Peyer's patch (tissue), 4 donors: ENCODE measurements at regions not wholly inside any gene's neighbourhood (a gene's known extent, or its start where the extent isn't known, plus 50 kb on each side); places are given as distances from the start of the nearest gene placed in this dataset.

Experiments
- DNase-seq, 3 donors: peaks; one replicate each; pipeline ENCODE4 v3.0.0-alpha.2; 2017 to 2019
- H3K27ac ChIP-seq, 4 donors: fragments of 200-600 bp; sonication (generic); one replicate each; pipeline ENCODE4 v1.5.1; 2016 to 2019
- H3K27me3 ChIP-seq, 2 donors: fragments of 200-600 bp; sonication (generic); one replicate each; pipeline ENCODE4 v1.5.1; 2019
- H3K36me3 ChIP-seq, 3 donors: fragments of 200-600 bp; sonication (generic); one replicate each; pipeline ENCODE4 v1.5.1; 2016 to 2019
- H3K4me1 ChIP-seq, 4 donors: fragments of 200-600 bp; sonication (generic); one replicate each; pipeline ENCODE4 v1.5.1; 2016 to 2019
- H3K4me3 ChIP-seq, 4 donors: fragments of 200-600 bp; sonication (generic); 1 replicate in 3 of 4; 2 replicates in 1 of 4; pipeline ENCODE4 v1.5.1; 2016 to 2019; ENCODE audit warnings: mild to moderate bottlenecking in 1 of 4
- H3K9me3 ChIP-seq, 4 donors: fragments of 200-600 bp; sonication (generic); one replicate each; pipeline ENCODE4 v1.5.1; 2016 to 2019; ENCODE audit warnings: mild to moderate bottlenecking in 1 of 4
- CTCF ChIP-seq, 6 experiments: fragments of 450-650 bp in 4 of 6; fragments of 200-600 bp in 2 of 6; sonication (generic) in 1 of 6; IDR thresholded peaks; one replicate each; pipeline ENCODE4 v1.5.1; 2017 to 2019; ENCODE audit warnings: antibody characterized with exemption in 6 of 6, mild to moderate bottlenecking in 3 of 6, moderate library complexity in 1 of 6
- POLR2A ChIP-seq, 2 donors: fragments of 450-650 bp; IDR thresholded peaks; one replicate each; pipeline ENCODE4 v1.5.1; 2017; ENCODE audit warnings: antibody characterized with exemption in 2 of 2, mild to moderate bottlenecking in 2 of 2, moderate library complexity in 2 of 2

DNA sequence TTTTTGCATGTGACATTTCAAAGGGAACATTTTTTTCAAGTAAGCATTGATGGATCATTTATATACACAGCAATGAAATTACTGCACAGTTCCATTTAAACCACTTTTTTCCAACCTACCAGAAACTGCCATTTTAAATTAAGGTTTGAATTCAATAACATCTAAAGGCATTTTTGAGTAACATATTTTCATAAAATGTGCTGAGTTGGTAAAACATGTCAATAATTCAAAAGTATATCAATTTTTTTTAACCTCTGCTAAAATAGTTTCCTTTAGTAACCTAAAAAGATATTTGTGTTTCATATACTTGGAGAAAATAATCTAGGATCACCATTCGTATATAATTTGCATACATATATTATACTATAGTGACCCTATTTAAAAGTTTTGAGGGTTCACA is 355.1 kb upstream of the KCNMB2 start:
- no peak overlapping the region for H3K4me3 ChIP-seq
- no peaks in the 10 kb centered on the region for H3K4me1 ChIP-seq
- no peaks in the 10 kb centered on the region for H3K36me3 ChIP-seq
- DNase-seq: no peak
- no peak for TF ChIP-seq POLR2A (IDR thresholded peaks at IDR 0.05)
- TF ChIP-seq CTCF (IDR thresholded peaks at IDR 0.05): no peak
- H3K9me3 ChIP-seq: no peaks in the 10 kb centered on the region
- H3K27me3 ChIP-seq: no peaks in the 10 kb centered on the region
- no peak overlapping the region for H3K27ac ChIP-seq

- Histone ChIP-seq H3K4me3 (no peak overlapping the region), H3K36me3 (no peaks in the 10 kb centered on the region), H3K27ac (no peak overlapping the region), H3K9me3 (no peaks in the 10 kb centered on the region), H3K4me1 (no peaks in the 10 kb centered on the region), H3K27me3 (no peaks in the 10 kb centered on the region)
- no peak for DNase-seq
- TF ChIP-seq CTCF (IDR thresholded peaks at IDR 0.05) (no peak), POLR2A (IDR thresholded peaks at IDR 0.05) (no peak)
Measured at GRCh38 chr3:178181784-178182183, 354.5 kb upstream of the KCNMB2 start.

- Histone ChIP-seq H3K4me3 (no peak overlapping the region), H3K27me3 (no peaks in the 10 kb centered on the region), H3K27ac (no peak overlapping the region), H3K9me3 (no peaks in the 10 kb centered on the region), H3K36me3 (no peaks in the 10 kb centered on the region), H3K4me1 (no peaks in the 10 kb centered on the region)
- TF ChIP-seq POLR2A (IDR thresholded peaks at IDR 0.05) (no peak), CTCF (IDR thresholded peaks at IDR 0.05) (no peak)
- no peak for DNase-seq
Measured at GRCh38 chr3:178182337-178182779, 353.9 kb upstream of the KCNMB2 start.

DNA sequence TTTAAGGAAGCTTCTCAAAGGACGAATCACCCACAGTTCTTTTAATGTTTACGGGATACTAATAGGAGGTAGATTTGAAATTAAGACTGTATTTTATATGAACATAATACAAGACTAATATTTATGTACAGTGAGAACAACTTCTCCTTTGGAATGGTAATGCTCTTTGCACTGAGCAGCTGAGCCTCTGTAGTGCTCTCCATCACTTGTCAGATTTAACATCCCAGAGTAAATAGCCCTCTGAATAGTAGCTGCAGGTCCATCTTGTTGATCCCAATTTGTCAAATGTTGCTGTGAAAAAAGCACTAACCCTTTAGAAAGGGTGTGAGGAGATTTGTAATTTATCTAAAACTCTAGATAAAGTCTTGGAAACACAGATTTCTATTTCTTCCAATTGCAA is 351.4 kb upstream of the KCNMB2 start:
- no peak for TF ChIP-seq CTCF (IDR thresholded peaks at IDR 0.05)
- no peak for TF ChIP-seq POLR2A (IDR thresholded peaks at IDR 0.05)
- H3K36me3 ChIP-seq: no peaks in the 10 kb centered on the region
- no peaks in the 10 kb centered on the region for H3K4me1 ChIP-seq
- H3K27ac ChIP-seq: no peak overlapping the region
- no peak overlapping the region for H3K4me3 ChIP-seq
- no peak for DNase-seq
- no peaks in the 10 kb centered on the region for H3K9me3 ChIP-seq
- H3K27me3 ChIP-seq: no peaks in the 10 kb centered on the region

DNA sequence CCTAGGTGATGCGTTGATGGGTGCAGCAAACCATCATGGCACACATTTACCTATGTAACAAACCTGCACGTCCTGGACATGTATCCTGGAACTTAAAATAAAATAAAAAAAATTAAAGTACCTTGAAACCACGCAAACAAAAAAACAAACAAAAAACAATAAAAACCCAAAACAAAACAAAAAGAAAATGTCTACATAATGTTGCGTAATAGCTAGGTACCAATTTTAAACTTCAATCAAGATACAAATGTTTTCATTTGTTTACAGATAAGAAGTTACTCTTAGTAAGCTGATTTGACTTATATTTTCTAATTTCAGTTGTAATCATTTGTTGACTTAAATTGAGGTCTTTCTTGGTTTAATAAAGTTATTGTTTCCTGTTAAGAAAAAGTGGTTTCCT is 349.6 kb upstream of the KCNMB2 start:
- no peaks in the 10 kb centered on the region for H3K4me1 ChIP-seq
- H3K27me3 ChIP-seq: no peaks in the 10 kb centered on the region
- no peaks in the 10 kb centered on the region for H3K36me3 ChIP-seq
- DNase-seq: no peak
- H3K4me3 ChIP-seq: no peak overlapping the region
- TF ChIP-seq POLR2A (IDR thresholded peaks at IDR 0.05) (no peak), CTCF (IDR thresholded peaks at IDR 0.05) (no peak)
- H3K9me3 ChIP-seq: no peaks in the 10 kb centered on the region
- H3K27ac ChIP-seq: no peak overlapping the region

DNA sequence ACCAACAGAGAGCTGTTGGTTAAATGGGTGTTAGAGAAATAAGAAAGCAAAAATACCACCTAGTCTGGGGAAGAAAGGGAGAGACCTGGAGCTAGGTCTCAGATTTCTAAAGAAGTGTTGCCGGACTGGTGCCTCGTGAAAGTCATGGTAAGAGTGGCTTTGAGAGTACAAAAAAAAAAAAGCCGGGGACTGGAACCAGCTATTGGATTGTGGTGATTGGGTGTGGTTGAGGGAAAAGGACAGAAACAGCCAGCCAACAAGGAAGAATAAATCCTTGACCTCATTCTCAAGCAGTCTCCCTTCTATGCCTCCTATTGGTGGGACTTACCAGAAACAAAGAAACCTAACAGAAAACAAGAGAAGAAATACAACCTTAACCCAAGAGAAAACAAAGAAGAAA is 346.4 kb upstream of the KCNMB2 start:
- DNase-seq: no peak
- TF ChIP-seq POLR2A (IDR thresholded peaks at IDR 0.05): no peak
- TF ChIP-seq CTCF (IDR thresholded peaks at IDR 0.05): no peak
- Histone ChIP-seq H3K4me1 (no peaks in the 10 kb centered on the region), H3K4me3 (no peak overlapping the region), H3K36me3 (no peaks in the 10 kb centered on the region), H3K27me3 (no peaks in the 10 kb centered on the region), H3K9me3 (no peaks in the 10 kb centered on the region), H3K27ac (no peak overlapping the region)
